Stimulated activated CD4-positive, alpha-beta T cell treated with anti-CD3 and anti-CD28 coated beads, TNF-alpha, amount 100 ng/mL, for 48 hours (primary cell): ENCODE measurements at regions not wholly inside any gene's neighbourhood (a gene's known extent, or its start where the extent isn't known, plus 50 kb on each side); places are given as distances from the start of the nearest gene placed in this dataset.
"Not testable (repeated sequence)": the region's sequence is repeated elsewhere in the genome, so short reads cannot be mapped to it uniquely, and the experiment has no call there.

Experiments used
- DNase-seq, 3 donors: peaks; one replicate each; pipeline ENCODE4 v3.0.0-alpha.2; 2020; ENCODE audit warnings: low read depth in 3 of 3

DNA sequence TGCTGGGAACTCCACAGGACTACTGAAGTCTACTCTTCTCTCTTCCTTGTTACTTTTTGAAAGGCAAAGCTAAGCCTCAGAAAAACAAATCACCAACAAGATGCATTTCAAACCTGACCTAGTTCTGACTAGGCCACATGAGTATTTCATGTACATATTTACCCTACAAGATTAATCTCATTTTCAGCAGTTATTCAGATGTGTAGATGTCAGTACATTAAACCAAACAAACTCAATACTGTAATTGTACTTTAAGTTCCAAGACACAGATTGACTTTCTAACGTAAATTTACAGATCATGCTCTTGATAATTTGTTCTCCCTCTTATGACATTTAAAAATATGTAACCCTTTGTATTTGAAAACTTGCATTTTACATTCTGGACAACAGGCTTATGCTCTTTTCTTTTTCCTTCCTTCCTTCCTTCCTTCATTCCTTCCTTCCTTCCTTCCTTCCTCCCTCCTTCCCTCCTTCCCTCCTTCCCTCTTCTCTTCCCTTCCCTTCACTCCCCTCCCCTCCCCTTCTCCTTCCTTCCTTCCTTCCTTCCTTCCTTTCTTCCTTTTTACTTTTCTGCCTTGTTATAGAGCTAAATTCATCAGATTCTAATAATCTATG is 1653.4 kb downstream of the EFNA5 start:
- no peak for DNase-seq

DNA sequence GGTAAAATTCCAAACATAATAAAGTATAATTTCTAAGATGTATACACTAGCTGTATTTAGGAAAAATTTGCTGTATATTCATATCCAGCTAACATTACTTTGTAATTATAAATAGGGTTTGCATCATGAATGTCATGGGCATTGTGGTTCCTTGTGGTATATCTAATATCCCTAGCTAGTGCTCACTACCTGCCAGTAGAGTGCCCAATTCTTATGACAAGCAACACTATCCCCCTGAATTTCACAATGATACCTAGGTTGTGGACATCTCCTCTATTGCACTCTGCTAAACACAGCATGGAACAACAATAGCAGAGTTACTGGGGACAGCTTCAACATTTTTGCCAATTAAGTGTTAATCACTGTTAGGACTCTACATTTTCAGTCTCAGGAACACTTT is 1656.5 kb downstream of the EFNA5 start:
- DNase-seq: no peak

DNA sequence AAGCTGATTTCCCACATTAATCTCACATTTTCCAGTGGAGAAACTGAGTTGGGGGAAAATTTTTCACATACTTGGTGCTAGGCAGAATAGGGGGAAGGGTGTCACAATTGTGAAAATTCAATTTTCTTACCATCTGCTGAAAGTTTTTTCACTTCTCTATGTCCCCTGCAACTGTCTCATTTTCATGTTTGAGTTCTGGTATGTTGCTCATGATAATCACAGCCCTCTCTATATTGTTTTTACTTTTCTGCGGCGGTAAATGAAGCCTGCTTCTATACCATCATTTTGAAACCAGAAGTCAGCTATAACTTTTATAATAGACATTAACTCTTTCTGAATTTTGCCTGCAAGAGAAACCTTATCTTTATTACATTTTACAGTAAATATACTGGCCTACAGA is 1664.5 kb downstream of the EFNA5 start:
- no peak for DNase-seq

DNA sequence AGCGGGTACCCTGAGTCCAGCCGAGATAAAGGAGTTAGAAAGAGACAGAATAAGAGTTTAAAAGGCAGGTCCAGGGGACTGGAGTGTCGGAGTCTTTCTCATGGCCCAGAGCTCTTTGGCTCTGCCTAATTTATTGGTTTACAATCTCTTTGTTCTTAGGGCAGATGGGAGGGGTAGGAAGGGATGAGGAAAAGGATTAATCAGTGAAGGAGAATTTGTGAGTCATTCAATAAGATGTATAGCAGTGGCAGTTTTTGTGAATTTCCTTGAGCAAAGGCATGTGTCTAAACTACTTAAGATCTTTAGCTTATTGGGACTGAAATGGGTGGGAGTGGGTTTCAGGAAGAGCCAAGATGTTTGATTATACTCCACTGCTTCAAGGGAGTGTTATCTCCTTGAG is 1671.7 kb downstream of the EFNA5 start:
- DNase-seq: not testable (repeated sequence)

DNA sequence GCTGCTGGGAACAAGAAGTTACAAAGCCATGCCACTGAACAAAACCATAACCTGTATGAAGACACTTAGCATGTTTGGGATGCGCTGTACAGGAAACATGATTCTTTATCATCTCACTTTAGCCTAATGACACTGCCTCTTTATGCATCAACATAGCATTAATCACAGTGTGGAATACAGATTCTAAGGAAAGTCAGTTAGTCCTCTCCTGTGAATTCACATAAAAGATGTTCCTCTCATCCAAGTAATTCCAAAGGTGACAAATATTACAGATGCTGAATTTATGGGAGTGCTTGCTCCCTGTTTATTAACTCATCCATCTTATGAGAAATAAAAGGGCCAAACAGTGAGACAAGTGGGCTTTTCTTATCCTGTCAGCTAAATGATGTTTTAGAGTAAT is 1677.7 kb downstream of the EFNA5 start:
- DNase-seq: no peak

DNA sequence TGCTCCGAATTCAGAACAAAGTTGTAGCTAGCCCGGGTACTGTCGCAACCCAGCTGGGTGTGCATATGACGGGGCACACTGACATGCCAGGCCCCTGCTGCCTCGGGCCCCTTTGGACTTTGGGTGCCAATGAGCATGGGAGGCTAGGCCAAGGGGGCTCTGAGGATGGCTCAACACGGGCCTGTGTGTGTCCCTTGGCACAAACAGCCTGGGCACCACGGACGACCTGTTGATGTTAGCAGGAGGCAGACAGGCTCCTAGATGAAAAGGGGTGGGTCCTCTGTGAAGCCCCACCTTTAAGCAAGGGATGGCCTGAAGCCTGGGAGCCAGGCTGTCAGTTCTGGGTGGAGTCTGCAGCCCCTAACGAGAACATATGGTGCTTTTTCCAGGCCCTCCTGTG is 1688.2 kb downstream of the EFNA5 start:
- DNase-seq: no peak

DNA sequence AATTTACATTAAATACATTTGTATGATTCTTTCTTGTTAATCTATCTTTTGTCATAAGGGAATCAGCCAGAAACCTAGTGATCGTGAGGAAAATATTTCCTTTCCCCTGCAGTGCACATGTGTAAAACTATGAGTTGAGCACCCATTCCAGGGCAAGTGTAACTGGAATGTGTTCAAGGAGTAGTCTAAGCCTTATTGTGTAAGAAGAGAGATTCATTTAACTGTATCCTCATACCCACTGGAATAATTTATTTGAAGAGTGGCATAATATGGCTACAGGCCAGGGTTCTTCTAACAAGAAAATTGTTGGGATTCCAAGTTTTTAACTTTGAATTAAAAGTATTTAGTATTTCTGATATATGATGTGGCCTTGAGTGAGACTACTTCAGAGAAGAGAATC is 1692.7 kb downstream of the EFNA5 start:
- no peak for DNase-seq

DNA sequence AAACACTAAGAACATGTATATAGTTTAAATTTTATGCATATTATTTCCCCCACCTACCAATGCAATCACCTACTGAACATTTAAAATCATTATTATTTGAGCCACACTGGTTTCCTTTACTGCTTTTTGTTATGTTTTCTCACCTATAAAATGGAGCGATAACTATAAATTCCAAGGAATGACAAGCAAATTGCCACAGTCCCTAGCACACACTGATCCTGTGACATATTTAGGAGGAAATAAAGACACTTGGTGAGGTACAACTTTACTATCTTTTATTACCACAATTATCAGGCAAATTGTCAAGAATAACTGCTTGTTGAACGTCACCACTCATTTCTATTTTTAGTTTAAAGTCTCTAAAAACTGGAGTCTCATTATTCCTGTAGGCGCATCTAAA is 1693.6 kb downstream of the EFNA5 start:
- DNase-seq: no peak

DNA sequence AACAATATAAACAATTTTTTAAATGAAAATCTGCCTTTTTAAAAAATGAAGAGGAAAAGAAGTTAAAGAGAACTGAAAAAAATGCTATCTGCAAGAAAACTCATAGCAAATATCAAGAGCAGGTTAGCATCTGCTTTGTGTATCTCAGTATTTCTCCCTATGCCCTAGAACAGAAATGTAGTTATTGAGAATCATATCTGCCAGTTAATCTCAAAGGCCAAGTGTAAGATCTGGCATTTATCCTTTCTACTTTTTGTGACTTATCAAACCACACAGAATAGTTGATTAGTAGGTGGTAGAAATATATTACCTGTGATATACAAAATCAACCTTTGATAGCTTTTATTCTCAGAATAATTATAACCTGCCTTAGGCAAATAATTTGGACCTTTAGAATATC is 1699.8 kb downstream of the EFNA5 start:
- no peak for DNase-seq

DNA sequence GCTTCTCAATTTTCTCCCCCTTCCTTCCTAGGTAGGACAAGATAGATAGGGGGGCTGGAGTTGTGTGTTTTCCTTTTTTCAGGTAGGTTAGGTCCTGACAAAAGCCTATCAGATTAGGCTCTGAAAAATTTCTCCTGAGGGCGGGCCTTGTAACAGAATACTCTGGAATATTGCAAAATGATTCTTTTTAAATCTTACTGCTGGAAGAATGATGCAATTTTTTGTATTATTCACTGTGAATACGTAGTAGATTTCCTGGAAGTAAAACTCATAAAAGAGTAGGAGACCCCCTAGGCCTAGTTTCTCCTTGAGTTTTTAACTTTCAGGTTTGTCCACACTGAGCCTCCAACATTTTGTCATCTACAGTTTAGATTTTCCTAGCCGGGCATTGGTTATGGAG is 1701.8 kb downstream of the EFNA5 start:
- no peak for DNase-seq

DNA sequence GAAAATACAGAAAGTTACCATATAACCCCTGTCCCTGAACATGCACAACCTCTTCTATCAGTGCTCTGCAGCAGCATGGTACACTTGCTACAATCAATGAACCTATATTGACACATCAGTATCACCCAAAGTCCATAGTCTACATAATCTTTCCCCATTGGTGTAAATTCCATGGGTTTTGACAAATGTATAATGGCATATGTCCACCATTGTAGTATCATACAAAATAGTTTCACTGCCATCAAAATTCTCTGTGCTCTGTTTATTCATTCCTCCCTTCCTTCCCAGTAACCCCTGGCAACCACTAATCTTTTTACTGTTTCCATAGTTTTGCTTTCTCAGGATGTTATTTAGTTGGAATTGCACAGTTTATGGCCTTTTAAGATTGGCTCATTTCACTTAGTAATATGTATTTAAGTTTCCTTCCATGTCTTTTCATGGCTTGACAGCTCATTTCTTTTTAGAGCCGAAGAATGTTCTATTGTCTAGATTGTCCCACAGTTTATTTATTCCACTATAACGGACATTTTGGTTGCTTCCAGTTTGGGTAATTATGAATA is 1707.0 kb downstream of the EFNA5 start:
- no peak for DNase-seq

DNA sequence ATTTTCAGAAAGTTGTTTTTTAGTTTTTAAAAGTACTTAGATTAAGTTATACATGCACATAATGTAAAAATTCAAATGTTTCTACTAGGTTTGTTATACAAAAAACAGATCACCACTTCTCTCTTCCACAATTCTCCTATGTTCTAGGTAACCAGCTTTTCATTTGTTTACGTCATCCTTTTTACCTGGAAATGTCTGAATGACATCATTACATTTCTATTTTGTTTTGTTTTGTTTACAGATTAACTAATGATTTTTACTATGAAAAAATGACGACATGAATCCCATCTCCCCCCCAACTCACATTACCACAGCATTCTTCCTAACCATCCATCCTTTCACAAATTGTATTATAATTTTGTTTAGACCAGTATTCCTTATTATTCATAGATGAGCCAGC is 1709.2 kb downstream of the EFNA5 start:
- no peak for DNase-seq

DNA sequence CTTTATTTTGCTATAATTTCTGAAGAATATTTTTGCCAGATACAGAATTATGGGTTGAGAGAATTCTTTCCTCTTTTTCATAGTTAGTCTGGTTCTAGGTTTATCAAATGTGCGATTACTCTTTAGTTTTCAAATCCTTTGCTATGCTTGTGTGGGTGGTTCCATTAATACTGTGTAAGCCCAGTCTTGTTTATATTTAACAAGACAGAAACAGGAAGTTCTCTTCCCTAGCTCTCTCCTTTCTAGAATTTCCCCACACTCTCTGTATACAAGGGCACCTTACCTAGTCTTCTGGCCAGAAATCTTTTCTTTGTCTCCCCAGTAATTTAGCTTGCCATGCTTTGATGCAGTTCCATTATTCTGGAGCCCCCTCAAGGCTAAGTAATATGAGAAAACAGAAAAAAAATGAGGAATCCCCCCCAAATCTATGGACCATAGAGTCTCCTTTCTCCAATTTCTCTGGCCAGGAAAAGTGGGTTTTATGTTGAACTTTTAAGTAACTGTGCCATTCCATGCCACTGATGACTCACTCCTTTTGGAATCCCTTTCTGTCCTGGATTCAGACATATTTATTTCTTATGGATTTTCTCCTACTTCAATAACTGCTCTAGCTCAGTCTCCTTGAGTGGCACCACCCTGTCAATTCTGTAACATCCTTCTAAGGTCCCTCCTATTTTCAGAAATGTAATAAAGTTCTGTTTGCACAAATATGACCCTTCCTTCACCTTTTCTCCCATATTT is 1714.1 kb downstream of the EFNA5 start:
- DNase-seq: no peak

DNA sequence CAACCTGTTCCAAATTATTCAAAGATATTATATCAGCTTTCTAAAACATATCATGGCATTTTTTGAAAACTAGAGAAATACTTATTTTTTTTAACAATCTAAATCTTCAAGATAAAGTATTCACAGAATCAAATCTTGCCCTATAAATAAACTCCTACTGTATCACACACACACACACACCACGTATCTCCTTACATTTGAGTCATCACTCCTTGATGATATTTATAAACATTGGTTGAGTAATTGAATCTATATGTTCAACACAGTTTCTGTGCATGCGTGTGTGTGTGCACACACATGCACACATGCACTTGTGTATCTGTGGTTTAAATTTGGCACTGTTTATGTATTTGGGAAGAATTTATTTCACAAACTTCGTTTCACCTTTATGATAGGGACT is 1716.4 kb downstream of the EFNA5 start:
- DNase-seq: no peak

DNA sequence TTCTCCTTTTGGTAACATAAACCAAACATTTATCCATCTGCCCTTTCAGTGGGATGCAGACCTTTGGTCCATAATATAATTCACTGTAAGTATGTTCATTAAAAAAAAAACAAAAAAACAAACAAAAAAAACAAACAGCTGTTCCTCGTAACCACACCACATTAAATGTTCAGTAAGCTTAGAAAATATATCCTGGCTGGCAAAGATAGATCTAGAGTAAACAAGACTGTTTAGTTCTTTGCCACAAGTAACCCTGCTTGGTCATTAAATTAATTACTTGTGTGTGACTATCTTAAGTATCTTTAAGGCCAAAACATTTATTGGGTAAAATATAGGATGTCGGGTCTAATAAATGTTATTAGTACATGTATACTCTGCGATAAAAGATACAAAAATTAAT is 1717.1 kb downstream of the EFNA5 start:
- no peak for DNase-seq

DNA sequence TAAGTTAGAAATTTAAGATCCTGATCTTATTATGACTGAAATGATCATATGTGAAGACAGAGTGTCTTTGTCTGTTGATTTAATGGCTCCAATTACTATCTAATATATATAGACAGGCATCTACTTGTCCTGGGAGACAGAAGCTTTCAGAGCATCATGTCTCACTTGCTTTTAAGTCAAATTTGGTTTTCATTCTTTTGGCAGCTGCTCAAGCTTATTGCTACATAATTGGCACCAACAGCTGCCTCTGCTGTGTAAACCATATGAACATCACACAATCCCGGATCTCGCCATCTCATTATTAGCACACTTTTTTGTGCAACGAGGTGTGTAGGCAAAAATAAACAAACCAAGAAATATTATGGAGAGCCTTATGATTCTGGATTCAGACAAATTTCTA is 1717.9 kb downstream of the EFNA5 start:
- no peak for DNase-seq

DNA sequence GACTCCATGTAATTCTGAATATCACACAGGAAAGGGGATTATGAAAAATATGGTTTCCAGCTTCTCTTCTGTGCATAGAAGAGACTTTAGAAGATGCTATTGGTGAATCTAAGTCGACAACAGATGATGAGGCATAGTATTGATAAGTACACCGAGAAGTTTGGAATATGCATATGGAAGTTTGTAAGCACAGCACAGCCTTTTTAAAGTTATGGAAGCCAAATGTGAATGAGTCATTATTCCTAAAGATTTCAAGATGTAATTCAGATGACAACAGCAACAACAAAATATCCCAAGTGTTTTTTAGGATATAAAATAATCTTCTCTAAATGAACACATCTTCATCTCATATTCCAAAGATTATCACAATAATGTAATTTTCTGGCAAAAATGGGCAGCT is 1723.3 kb downstream of the EFNA5 start:
- no peak for DNase-seq

DNA sequence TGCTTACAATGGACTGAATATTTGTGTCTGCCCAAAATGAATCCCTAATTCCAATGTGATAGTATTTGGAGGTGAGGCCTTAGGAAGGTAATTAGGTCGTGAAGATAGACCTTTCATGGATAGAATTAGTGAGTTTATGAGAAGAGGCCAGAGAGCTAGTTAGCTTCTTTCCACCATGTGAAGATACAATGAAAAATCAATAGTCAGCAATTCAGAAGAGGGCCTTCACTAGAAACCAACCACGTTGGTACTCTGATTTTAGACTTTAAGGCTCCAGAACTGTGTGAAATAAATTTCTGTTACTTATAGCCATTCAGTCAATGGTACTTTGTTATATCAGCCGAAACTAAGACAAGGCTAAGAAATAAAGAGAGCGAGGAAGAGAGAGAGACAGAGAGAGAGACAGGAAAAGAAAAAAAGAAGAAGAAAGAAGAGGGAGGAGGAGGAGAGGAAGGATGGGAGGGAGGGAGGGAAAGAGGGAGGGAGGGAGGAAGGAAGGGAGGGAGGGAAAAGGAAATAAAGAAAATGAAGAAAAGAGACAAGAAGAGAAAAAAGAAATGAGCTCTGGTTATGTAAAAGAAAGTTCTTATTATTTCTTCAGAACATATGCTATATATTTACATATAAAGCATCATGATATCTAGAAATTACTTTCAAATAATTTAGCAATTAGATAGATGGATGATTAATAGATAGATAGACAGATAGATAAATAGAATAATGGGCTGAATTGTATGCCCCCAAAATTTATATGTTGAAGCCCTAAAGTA is 1725.3 kb downstream of the EFNA5 start:
- no peak for DNase-seq

DNA sequence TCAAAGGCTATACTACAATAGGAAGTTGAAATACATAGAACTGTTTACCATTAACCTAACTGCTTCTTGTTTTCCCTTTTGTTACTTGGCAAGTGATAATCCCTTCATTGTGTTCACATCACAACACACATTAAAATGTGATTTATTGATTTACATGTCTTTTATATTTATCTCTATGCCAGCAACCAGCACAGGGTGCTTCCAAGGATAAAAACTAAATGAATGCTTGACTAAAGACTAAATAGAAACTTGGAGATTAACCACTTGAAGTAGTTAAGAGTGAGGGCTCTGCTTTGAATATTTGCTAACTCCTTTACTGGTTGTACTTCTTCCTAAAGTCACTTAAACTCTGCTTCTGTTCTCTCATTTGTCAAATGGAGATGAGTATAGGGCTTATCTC is 1730.6 kb downstream of the EFNA5 start:
- no peak for DNase-seq

DNA sequence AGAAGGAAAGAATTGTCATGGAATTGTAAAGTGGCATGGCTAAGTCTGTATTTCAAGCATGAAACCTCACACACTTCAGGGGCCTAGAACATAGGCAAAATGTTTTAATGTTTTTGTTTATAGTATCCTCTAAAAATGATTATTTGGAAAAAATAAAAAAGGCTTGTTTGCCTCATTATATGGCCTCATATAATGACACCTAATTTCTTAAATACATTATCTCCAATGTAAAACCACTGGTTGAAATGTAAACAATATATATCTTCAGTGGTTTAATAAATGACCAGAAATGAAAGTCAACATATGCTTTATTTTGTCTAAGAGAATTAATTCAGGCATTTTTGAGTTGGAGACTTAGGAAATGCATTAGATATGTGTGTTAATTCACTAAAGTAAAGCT is 1736.6 kb downstream of the EFNA5 start:
- DNase-seq: no peak

DNA sequence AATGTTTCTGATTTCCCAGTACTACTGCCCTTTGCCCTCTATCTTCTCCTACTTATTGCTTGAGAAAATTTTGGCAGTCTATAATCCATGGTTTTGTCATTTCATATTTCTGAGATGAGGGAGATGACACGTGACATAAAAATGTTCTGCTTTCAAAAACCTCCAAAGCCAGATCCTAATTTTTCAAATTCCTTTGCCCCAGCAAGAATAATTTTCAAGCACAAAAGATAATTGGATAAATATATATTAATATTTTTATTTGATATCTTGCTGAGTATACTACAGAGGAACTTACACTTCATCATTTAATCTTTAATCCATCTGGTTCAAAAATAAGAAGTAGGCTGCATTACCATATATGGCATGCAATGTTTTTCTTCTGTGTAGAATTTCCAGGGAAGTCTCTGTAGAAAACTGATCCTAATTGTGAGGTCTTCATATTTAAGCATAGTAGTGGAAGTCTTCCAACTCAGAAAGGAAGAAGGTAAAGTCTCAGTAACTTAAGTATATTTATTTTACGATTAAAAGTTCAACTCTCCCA is 1738.8 kb downstream of the EFNA5 start:
- no peak for DNase-seq

DNA sequence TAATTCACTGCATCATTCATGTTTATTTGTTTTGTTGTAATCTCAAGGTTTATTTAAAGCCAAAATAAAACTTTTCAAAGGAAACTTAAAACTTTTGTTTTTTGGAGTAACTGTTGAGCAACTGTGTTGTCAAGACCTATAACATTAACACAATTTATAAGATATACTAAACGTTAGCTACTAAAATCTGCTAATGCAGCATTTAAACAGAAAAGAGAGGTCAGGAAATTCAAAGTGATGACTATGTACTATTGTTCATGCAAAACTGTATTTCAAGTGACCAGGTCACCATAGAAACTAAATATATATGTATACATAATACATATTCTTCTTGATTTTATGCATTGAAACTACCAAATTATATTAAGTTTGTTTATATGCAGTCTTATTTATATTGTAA is 1740.9 kb downstream of the EFNA5 start:
- no peak for DNase-seq

DNA sequence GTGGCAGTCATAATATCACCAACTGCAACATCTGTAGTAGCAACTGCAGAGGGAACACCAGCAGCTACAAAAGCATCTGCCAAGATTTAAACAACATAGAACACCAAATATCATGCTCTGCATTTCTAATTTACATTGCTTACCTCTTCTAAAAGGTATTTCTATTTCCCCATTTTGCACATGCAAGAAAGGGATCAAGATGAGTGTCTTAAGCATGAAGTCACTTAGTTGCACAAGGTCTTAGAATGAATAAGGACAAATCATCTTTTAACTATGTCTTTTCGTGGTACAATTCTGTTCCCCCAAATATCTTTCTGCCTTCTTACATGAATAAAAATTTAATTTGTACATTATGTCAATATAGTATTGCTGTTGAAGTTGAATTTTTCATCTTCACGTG is 1746.4 kb downstream of the EFNA5 start:
- no peak for DNase-seq
